Mesenteric fat pad (tissue), 1 donor: ENCODE measurements at regions not wholly inside any gene's neighbourhood (a gene's known extent, or its start where the extent isn't known, plus 50 kb on each side); places are given as distances from the start of the nearest gene placed in this dataset.

Source experiments
- DNase-seq: peaks from one replicate; pipeline ENCODE4 v3.0.0-alpha.2; 2020; ENCODE audit warnings: low spot score
- donor health status: DM: yes; HTN: yes; CAD: no.

DNA sequence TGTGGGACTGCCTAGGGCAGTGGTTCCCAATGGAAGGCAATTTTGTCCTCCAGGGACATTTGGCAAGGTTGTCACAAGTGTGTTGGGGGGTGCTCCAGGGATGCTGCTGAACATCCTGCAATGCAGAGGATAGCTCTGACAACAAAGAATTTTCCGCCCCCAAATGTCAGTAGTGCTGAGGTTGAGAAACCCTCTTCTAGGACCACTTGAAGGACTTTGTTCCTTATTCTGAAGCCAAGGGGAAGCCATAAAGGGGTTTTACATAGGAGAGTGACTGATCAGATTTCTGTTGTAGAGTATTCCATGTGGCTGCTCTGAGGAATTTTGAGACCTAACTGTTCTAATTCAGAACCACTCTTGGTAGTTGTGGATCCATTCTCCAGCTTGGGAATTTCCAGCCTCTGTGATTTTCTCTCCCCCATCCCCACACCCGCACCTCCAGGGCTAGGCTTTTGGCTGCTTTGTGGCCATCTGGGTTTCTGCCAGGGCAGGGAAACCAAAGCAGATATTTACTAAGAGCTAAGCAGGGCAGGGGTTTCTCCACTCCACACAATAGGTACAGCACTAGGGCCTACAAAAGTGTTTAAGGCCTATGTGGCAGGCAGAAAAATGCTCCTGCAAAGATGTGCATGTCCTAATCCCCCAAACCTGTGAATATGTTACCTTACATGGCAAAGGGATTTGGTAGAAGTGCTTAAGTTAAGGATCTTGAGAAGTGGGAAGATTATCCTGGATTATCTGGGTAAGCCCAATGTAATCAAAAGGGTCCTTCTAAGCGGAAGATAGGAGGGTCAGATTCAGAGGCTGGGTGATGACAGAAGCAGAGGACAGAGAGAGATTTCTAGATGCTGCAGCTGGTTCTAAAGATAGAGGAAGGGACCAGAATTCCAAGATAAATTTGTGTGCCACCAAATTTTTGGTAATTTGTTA lies 135.4 kb downstream of the TMEM17 start:
- DNase-seq, result no peak

DNA sequence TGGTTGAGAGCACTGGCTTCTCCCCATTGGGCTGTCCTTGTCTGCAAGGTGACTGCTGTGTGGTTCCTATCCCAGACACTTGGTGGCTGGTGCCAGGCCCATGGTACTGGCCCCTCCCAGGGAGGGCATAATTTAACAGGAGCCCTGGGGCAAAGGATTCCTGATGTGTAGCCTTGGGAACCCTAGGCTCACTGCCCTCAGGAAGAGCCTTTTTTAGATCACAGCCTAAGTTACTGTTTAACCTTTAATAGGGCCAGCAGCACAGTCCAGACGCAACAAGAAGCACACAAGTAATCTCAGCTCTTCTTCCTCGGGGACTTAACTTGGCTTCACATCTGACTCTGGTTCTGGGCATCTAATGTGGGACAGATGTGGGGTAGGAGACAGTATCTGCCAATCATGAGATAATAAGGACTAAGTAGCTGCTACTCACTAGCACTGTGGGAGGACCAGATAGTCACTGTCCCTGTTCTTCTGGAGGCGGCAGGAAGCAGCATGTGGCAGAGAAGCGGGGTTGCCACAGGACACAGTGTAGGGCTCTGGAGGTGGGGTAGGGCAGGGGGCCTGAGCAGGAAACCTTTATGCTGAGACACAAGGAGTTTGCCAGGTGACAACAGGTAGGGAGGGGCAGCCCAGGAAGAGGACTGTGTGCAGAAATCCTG lies 136.3 kb downstream of the TMEM17 start:
- DNase-seq, result no peak

DNA sequence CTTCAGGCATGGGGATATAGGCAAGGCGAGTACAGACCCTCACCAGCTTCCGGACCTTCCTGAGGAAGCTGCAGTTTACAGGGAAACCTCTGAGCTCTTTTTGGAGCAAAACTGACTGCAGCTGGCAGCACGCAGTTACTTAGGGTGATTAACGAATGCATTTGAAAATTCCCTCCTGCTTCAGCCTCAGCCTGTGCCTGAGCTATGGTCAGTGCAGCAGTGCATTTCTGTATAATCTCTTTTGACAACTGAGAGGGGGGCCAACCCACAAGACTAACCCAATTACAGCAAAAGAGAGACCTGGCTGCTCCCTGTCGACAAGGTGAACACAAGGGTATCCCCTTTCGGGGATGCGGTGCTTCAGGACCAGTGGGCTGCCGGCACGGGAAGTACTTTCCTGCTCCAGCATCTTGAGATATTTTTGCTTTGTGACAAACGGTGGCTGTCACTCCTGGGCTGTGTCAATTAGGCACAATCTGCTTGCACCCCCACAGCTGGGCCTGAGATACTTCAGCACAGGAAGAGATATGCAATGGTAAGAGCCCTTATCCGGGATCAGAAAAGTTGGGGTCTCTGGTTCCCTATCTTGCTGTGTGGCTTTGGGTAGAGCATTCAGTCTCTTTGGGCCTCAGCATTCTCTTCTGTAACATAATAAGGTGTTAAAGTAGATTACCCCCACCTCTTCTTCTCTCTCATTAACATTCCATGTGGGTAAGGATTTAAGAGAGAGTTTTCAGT lies 141.0 kb downstream of the TMEM17 start:
- DNase-seq, result no peak

DNA sequence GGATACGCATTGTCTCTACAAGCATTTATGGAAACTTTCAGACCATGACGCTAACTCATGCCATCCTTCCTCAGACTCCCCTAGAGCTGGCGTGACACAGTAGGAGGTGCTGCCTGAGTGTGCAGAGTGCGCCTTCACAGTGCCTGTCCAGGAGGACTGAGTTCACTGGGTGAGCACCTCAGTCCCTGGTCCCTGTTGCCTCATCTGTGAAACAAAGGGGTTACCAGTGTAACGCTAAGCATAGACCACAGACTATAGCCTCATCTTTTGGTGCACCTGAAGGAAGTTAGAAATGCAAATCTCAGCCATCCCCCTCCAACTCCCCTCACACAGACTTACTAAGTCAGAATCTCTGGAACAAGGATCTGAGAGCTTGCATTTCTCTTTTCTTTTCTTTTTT lies 142.8 kb downstream of the TMEM17 start:
- no peak for DNase-seq

DNA sequence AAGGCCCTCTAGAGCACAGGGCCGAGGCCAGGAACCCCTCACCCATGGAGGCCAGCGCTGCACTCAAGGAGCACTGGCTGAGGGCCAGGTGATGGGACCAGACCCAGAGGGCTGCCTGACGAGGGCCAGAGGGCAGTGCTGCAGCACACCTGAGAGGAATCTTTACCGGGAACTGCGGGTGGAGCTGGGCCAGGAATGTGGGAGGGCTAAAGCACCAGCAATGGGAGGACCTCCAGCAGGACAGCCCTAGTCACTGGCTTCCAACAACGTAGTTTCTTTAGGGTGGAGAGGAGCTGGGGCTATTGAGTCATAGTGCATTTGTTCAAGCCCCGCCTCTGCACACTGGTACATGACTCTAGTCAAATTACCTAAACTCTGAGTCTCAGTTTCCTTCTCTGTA lies 143.4 kb downstream of the TMEM17 start:
- no peak for DNase-seq

DNA sequence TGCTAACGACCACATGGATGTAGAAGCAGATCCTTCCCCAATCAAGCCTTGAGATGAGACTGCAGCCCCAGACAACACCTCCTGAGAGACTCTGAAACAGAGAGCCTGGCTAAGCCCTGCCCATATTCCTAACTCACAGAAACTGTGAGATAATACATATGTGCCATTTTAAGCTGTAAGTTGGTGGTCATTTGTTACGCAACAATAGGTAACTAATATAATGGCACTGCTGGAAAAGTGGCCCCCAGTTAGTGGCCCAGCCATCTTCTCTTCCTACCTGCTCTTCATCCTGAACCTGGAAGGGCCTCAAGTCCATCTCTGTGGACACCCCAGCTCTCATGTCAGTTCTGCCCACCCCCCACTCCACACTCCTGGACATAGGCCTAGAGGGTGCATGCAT lies 144.0 kb downstream of the TMEM17 start:
- DNase-seq, result no peak

DNA sequence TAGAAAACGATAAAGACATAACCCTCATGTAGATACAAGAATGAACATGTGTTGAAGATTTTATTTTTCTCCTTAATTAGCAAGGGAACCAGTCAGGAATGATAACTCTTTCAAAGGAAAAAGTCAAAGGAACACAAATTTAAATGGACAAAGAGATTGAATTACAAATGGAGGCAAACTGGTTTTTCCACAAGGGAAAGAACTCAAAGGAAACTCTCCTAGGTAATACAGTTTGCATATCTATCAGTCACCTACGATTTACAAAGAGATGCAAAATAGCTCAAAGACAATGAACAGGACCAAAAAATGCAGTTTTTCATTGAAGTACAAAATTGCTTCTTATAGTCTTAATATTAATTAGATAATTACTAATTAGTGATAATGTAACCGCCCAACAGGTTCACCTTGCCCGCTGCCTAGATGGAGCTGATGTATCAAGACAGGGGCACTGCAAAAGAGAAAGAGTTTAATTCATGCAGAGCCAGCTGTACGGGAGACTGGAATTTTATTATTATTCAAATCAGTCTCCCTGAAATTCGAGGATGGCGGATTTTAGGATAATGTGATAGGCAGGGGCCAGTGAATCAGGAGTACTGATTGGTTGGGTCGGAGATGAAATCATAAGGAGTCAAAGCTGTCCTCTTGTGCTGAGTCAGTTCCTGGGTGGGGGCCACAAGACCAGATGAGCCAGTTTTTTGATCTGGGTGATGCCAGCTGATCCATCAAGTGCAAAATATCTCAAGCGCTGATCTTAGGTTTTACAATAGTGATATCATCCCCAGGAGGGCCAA lies 151.0 kb downstream of the TMEM17 start:
- no peak for DNase-seq

DNA sequence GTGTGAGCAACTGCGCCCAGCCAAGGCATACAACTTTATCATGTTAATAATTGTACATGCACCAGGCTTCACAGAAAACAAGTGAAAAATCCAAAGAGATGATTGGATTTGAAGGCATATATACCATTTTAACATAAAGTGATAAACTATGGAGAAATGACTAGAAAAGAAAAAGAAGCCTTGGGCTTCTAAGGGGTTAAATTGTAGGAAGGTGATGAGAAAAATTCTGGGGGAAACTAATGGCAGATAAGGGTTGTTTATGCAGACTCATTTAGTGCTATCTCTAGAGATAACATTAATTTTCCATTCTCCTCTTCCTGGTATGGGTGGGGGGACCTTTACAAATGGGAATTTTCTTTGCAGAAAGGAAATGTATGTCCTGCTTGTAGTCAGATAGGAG lies 154.0 kb downstream of the TMEM17 start:
- no peak for DNase-seq

DNA sequence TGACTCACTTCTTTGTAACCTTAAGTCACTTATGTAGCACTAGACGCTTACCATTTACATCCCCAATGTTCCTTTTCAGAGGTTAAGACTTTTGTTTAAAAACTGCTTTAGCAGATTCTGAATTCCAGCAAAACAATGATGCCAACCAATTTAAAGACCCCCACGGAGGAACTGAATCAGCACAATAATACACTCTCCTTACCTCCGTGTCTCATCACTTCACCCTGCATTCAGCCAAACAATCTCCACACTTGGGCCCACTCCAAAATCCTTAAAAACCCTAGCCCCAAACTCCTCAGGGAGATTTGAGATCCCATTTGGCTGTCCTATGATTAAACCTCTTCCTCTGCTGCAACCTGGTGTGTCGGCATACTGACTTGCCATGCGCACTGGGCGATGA lies 153.9 kb downstream of the B3GNT2 start:
- DNase-seq, result no peak

DNA sequence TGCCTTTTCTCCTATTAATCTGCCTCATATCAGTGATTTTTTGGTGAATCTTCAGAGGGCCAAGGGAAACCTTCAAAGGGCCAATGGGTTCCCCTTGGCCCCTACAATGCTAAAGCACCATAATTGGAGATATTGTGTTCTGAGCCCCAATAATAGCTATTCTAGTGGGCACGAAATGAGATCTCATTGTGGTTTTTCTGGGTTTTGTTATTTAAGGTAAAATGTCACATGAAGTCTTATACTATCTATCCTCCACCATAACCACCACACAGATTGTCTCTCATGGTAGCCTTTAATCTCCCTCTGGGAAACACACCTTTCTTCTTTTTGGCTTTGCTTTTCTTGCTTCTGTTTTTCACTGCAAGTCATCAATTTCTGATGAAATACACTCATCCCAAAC lies 152.8 kb downstream of the B3GNT2 start:
- no peak for DNase-seq

DNA sequence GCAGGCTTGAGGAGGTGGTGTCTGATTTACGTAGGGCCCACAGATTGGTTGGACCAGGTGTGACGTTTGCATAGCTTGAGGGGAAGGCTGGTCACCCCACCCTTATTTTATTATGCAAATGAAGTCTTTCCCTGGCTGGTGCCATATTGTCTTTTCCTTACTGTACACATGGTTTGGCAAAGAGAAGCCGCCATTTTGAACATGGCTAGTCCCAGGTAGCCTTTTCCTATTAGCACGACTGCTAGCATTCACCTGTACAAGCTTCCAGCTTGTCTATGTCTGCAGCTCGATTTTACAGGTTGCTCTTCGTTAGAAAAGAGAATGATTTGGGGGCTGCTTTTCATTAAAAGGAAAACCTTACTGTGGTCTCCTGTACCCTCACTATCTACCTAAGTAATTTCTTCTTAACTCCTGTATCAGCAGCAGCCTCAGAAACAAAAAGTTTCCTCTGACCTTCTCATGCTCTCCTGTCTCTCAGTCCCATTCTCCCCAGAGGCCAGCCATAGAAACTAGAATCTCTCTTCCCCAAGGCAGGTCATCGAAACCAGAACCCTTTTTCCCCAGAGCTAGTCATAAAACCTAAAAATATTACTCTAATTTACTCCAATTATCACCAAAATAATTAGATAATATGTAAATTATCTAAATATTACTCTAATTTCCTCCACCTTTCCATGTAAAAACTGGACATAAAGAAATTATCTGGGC lies 151.8 kb downstream of the B3GNT2 start:
- DNase-seq, result no peak

DNA sequence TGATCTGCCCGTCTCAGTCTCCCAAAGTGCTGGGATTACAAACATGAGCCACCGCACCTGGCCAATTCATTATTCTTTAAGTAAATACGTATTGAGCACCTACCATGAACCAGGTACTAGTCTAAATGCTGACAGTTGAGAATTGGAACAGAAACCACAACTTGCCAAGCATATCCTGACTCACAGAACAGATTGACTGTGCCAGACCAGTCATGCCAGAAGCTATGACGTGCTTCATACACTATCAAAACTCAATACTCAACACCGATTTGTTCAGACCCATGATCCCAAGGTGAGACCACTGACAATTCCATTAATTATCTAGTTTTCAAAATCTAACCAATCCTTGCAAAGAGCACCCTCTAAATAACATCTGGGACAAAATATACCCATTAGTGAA lies 148.6 kb downstream of the B3GNT2 start:
- no peak for DNase-seq

DNA sequence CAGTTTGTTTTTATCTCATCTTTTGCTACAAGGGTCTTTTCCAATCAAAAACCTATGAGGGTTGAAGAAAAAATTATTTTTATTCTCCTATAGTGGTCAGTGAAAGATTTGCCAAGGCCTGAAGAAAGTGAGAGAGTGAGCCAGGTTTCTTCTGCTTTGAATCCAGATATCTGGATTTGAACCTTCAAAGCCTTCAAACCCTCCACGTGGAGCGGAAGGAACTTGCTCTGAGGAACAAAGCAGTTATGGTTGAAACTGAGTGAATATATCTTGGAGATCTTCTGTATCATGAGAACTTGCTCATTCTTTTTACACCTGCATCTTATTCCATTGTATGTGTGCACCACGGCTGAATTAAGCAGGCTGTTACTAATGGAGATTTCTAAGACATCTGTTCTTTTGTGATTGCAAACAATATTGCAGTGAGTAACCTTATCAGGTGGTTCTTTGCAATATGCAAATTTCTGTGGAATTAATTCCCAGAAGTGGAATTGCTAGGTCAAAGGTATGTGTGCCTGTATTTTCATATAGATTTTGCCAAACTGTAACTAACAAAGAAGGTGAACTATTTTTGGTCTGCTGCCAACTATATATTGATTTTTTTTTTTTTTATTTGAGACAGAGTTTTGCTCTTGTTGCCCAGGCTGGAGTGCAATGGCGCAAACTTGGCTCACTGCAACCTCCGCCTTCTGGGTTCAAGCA lies 147.9 kb downstream of the B3GNT2 start:
- DNase-seq, result no peak

DNA sequence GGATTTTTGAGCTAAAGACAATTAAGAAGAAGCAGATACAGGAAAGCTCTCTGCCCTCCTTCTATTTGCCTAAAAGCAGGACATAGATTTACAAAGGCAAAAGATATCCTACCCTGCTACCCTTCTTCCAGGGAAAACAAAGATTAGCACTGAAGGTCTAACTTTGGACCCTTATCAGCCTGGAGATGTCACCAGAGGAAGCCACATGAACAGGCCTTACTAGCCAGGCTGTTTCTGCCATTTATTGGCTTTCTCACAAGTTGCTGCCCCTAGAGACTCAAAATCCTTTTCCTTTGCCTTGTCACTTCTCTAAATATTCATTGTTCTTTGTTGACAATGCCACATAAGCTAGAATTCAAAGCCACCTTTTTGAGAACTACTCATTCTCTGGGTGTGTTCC lies 147.3 kb downstream of the B3GNT2 start:
- DNase-seq, result no peak

DNA sequence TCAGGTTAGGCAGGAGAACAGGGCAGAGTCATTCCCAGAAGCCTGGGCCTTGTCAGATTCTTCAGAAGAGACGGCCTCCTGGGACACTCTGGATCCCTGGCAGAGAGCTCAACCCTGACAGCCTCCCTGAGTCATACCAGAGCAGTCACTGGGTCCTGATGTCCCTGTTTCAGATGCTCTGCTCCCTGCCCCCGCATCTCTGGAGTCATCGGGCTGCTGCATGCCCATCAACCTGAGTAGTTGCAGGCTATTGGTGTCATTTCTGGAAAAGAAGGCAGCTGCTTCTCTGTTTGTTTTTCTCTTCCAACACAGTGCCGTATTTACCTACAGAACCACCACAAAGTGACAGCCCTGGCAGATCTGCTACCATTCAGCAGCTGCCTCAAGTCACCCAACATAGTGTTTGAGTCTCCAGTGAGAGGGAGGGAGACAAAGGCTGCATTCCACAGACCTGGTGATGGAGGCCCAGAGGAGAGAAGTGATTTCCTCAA lies 145.1 kb downstream of the B3GNT2 start:
- no peak for DNase-seq

DNA sequence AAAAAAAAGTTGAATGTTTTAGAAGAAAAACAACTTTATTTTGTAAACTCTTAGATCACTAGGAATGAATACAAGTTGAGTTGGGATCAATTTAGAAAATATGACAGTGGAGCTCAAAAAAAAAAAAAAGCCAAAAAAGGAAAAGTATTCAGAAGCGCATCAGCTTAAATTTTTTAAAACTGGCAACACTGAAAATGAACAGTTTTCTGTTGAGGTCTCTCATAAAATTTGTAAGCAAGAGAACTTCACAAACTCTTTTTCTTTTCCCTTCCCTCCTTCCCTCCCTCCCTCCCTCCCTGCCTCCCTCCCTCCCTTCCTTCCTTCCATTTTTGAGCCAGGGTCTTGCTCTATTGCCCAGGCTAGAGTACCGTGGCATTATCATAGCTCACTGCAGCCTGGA lies 143.9 kb downstream of the B3GNT2 start:
- DNase-seq, result no peak

DNA sequence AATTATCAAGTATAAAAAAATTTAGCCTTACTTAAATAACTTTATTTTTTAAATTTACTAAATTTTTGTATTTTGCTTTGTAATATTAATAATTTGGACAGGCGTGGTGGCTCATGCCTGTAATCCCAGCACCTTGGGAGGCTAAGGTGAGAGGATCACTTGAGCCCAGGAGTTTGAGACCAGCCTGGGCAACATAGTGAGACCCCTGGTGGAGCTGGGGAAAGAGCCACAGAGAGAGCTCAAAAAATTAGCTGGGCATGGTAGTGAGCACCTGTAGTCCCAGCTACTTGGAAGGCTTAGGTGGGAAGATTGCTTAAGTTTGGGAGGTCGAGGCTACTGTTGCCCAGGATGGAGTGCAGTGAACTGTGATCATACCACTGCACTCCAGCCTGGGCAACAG lies 143.5 kb downstream of the B3GNT2 start:
- DNase-seq, result no peak

DNA sequence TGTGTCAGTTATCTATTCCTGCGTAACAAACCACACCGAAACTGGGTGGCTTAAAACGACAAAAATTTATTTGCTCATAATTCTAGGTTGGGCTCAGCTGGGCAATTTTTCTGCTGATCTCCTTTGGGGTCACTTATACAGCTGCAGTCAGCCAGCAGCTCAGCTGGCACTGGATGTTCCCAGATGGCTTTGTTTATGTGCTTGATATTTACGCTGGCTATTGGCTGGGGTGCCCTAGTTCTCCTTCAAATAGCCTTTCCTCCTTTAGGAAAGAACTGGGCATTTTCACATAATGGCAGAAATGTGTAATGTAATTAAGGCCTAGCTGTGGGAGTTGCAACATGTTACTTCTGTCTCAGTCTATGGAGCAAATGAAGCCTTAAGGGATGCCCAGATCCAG lies 142.2 kb downstream of the B3GNT2 start:
- DNase-seq, result no peak

DNA sequence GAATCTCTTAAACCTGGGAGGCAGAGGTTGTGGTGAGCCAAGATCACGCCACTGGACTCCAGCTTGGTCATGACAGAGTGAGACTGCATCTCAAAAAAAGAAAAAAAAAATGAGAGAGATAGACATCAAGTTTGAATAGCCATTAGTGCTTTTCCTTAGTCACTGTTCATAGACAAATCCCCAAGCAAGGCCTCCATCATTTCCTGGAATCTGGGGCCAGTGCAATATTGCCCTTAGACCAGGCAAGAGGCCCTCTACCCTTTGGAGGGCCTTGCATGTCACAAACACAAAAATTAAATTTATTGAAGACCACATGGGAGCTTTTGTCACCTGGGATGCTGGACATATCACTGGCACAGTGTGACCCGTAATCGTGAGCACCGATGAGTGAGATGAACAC lies 141.5 kb downstream of the B3GNT2 start:
- DNase-seq, result no peak

DNA sequence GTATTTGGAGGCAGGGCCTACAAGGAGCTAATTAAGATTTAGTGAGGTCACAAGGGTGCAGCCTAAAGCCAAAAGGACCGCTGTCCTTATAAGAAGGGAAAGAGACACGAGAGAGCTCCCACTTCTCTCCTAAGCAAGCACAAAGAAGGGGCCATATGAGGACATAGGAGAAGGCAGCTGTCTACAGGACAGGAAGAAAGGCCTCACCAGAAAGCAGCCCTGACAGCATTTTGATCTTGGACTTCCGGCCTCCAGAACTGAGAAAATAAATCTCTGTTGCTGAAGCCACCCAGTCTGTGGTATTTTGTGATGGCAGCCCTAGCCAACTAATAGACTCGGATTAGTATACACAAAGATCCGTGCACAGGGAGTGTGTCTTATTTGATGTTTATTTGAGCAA lies 139.7 kb downstream of the B3GNT2 start:
- no peak for DNase-seq
